RPMI8226 (cell line): ENCODE measurements at regions not wholly inside any gene's neighbourhood (a gene's known extent, or its start where the extent isn't known, plus 50 kb on each side); places are given as distances from the start of the nearest gene placed in this dataset.

Source experiments
- DNase-seq: peaks from one replicate; pipeline ENCODE4 v3.0.0-alpha.2; 2015

DNA sequence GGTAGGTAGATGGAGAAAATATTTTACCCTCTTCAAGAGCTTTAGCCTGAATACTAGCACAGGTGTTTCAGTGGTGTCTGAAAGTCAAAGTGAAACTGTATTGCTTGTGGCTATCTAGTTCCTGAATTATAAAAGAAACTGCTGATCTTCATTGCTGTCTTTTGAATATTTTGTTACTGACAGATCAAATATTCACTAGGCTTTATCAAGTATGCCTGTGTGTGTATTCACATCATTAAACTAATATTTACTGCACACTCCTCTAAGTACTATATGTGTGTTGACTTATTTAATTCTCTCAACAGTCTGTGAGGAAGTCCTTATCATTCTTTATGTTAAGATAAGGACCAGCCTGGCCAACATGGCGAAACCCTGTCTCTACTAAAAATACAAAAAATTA lies 139.6 kb downstream of the SOCS6 start:
- no peak for DNase-seq

DNA sequence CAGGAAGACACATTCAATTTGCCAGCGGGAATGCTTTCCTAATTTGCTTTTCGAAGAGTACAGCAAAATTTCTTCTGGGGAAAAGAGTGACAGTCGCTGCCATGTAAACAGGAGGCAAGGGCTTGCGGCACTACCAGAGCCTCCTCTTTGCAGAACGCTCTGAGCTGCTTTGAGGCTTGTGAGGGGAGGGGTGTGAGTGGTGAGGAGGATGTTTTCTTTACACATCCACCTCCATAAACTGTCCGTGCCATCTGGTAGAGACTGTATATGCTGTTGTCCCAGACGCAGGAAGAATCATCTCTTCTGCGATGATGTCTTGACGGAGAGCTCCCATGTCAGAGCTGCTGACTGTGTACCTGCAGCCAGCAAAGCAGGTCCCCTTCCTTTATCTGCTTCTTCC lies 138.0 kb downstream of the SOCS6 start:
- no peak for DNase-seq

DNA sequence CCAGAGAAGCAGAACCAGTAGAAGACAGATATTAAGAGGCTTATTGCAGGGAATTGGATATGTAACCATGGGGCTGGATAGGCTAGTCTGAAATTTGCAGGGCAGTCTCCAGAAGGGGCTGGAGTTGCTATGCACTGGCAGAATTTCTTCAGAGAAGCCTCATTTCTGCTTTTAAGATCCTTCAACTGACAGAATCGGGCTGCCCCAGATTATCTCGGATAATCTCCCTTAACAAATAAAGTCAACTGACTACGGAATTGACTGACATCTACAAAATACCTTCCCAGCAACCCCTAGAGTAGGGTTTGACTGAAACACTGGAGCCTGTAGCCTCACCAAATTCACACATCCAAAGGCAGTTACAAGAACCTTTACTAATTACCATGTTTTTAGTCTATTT lies 136.4 kb downstream of the SOCS6 start:
- no peak for DNase-seq

- DNase-seq: no peak
Observed at GRCh38 chr18:70423988-70424387, 135.1 kb downstream of the SOCS6 start.

- no peak for DNase-seq
Observed at GRCh38 chr18:70423120-70423519, 134.3 kb downstream of the SOCS6 start.

GRCh38 chr18:70422391-70422965 lies 133.6 kb downstream of the SOCS6 start:
- no peak for DNase-seq

DNA sequence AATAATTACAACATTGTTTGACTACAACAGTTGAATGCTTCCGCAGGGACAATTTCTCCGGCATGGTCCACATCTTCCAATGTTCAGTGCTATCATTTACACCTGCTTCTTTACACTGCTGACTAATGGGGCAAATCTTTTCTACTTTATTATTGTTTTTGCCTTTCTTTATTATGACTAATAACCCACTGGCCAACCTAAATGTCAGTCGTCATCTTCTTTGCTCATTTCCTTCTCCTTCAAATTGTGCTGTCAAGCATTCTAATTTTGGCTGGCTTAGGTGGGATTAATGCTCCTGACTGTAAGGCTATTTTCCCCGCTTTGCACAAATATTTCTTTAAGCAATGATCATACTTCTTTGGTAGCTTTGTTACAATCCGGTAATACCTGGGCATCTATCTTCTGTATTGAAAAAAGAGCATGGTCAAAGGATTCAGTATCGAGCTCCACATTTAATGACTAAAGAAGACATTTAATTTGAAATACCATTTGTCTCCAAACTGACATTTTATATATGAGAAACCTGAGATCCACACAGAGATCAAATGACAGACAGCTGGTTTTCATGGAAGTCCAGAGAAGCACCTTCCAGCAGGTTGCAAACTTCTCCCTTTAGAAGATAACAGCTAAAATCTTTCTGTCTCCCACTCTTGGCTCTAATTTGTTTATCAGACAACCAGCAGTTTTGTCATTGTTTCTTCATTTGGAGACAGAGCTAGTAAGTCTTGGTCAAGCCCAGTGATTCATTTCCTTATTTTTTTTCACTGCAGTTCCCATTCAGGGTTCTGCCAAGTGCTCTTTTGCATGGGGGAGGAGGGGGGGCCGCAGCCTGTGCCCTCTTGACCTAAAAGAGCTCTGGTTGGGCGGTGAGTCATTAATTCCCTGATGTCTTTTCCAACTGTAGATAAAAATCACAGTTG lies 132.9 kb downstream of the SOCS6 start:
- no peak for DNase-seq

- no peak for DNase-seq
Observed at GRCh38 chr18:70420146-70420898, 131.5 kb downstream of the SOCS6 start.

GRCh38 chr18:70419526-70419925 lies 130.7 kb downstream of the SOCS6 start:
- no peak for DNase-seq

- no peak for DNase-seq
Observed at GRCh38 chr18:70418546-70419311, 129.9 kb downstream of the SOCS6 start.

DNA sequence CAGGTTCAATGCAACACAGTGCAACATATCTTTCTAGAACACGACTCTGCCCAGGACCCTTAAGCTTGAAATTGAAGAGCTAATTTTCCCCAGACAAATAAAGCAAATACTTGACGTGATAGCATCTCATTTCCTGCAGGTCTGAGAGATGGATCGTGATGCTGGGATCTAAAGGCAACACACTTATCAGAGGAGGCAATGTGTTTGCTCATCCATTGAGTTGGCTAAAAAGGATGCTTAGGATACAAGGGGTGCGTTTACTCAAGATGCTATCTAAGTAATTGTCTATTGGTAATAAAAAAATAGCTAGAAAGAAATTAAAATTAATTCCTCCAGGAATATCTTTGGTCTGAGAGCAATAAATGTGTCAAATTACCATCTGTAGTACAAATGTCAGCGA lies 129.0 kb downstream of the SOCS6 start:
- no peak for DNase-seq

- DNase-seq: no peak
Observed at GRCh38 chr18:70416496-70416895, 127.7 kb downstream of the SOCS6 start.

DNA sequence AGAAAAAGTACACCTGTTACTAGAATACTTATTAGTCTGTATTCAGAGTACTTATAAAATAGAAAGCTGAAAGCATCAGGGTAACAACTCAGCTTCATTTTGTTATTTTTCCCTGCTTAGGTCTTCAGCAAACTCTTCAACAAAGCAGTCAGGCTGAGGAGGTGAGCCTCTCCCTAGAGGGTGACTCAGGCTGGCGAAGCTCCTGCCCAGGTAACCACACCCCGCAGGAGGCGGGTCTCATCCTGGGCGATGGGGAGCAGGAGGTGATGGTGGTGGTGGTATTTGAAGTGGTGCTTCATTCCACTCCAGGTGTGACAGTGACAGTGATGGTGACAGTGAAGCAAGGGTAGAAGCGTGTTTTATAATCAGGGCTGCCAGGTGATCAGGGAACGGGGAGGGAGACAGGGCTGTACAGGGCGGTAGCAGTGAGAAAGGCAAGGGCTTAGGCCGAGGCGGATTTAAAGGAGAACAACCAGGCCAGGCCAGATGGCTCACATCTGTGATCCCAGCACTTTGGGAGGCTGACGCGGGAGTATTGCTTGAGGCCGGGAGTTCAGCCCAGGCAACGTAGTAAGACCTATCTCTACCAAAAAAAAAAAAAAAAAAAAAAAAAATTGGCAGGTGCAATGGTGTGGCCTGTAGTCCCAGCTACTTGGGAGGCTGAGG lies 127.1 kb downstream of the SOCS6 start:
- no peak for DNase-seq

DNA sequence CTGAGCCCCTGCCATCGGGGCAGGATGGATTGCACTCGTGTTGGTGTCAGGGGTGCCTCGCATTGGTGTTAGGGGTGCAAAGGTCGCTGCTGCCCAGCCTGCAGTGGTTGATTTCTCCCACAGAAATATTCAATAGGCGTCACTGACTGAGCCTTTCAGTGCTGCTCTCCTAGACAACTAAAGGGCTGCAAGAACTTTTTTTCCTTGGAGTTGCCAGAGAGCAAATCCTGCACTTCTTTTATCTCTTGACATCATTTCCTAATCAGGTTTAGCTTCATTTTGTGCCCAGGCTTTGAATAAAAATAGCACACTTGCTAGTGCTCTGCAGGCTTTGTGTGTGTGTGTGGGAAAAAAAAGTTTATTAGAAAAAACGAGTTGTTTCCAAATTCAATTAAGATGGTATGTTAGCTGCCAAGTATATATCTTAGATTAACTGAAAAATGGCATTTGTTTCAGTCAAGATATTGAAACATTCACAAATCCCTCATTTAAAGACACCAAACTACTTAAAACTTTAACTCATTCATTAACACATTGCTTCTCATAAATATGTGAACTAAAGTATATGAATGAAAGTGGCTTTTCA lies 125.6 kb downstream of the SOCS6 start:
- DNase-seq: no peak

GRCh38 chr18:70413455-70413854 lies 124.6 kb downstream of the SOCS6 start:
- no peak for DNase-seq

GRCh38 chr18:70411876-70412435 lies 123.1 kb downstream of the SOCS6 start:
- DNase-seq: no peak

GRCh38 chr18:70411307-70411706 lies 122.5 kb downstream of the SOCS6 start:
- no peak for DNase-seq

DNA sequence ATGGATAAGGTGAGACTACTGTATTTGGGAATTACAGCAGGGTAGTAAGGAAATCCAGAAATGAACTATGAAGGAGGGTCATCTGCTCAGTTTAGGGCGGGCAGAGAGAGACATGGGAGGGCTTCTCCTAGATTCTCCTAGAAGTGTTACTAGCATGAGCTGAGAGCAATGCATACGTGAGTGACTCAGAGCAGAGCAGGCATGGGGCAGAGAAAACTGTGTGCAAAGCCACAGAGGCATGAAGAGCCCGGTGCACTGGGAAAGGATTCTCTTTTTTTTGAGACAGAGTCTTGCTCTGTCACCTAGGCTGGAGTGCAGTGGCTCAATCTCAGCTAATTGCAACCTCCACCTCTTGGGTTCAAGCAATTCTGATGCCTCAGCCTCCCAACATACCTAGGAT lies 116.2 kb downstream of the SOCS6 start:
- DNase-seq: no peak

GRCh38 chr18:70400476-70400875 lies 111.6 kb downstream of the SOCS6 start:
- no peak for DNase-seq

DNA sequence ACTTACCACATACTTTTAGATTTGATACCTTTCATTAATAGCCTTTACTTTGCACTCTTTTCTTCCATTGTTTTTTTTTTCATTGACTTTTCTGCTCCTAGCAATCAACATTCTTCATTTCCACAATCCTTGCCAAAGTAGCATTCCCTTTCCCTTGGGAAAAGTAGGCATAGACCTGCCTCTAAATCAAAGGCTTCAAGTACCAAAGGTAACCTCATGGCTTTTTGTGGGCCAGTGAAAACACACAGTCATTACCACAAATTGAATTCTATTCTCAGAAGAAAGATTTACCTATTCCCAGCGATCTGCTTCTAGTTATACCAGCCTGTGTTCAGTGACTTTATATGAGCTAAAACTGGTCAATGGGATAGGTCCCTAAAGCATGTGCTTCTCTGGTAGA lies 109.2 kb downstream of the SOCS6 start:
- no peak for DNase-seq

DNA sequence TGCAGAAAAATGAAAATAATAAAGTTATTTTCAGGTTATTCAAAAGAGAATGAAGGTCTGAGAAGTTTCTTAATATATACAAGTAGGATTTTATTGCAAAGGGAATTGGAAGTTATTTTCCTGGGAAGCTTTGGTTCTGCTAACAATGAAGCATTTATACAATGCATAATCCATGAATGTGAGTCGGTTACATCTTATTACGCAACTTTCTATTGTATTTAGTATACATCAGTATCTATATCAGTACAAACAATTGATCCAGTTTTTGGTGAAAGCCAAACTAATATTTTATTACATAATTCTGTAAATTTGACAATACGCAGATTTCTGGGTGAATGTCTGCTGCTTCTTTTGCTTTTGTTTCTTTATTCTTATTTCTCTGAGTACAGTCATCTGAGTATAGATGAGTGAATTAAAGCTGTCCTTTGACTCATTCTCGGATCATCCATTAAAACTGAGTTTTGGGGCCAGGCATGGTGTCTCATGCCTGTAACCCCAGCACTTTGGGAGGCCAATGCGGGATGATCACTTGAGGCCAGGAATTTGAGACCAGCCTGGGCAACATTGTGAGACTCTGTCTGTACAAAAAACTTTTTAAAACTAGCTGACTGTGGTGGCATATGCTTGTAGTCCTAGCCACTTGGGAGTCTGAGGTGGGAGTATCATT lies 108.5 kb downstream of the SOCS6 start:
- no peak for DNase-seq
